Liver (tissue), 3 donors: ENCODE measurements at regions not wholly inside any gene's neighbourhood (a gene's known extent, or its start where the extent isn't known, plus 50 kb on each side); places are given as distances from the start of the nearest gene placed in this dataset.

Source experiments
- CTCF ChIP-seq: fragments of 150-350 bp; IDR thresholded peaks from 2 replicates; pipeline ENCODE4 v1.5.1; 2017; ENCODE audit warnings: improper control_type of control experiment, low read depth, low read length; ENCODE audit not compliant: missing input control
- GABPA ChIP-seq, 2 donors: IDR thresholded peaks in 1 of 2; conservative IDR thresholded peaks in 1 of 2; 2 replicates each; pipeline ENCODE4 v1.6.1; 2016; ENCODE audit warnings: antibody characterized with exemption in 2 of 2, mild to moderate bottlenecking in 1 of 2, moderate library complexity in 1 of 2
- REST ChIP-seq: IDR thresholded peaks from 2 replicates; pipeline ENCODE4 v1.6.1; 2016; ENCODE audit warnings: antibody characterized with exemption, mild to moderate bottlenecking
- RXRA ChIP-seq, 2 donors: IDR thresholded peaks; 2 replicates each; pipeline ENCODE4 v1.6.1; 2017 to 2018; ENCODE audit warnings: antibody characterized with exemption in 2 of 2, mild to moderate bottlenecking in 1 of 2
- donor health status: healthy.
- donor health status: healthy.

GRCh38 chr9:135023786-135024405, 63.6 kb upstream of the OLFM1 start:
- TF ChIP-seq CTCF (no peak), GABPA (IDR thresholded peaks at IDR 0.05 in 1 of 2, conservative IDR thresholded peaks at IDR 0.05 in 1 of 2) (no peak), REST (no peak), RXRA (IDR thresholded peaks at IDR 0.05) (no peak)
